Endodermal cell (in vitro differentiated cells): ENCODE measurements at regions not wholly inside any gene's neighbourhood (a gene's known extent, or its start where the extent isn't known, plus 50 kb on each side); places are given as distances from the start of the nearest gene placed in this dataset.
"Not testable (repeated sequence)": the region's sequence is repeated elsewhere in the genome, so short reads cannot be mapped to it uniquely, and the experiment has no call there.

Experiments
- DNase-seq: peaks from one replicate; pipeline ENCODE4 v3.0.0-alpha.2; 2017
- H3K27ac ChIP-seq: 2 replicates; pipeline ENCODE4 v1.5.1; 2013; ENCODE audit warnings: mild to moderate bottlenecking, low read depth, low read length, moderate library complexity
- H3K27me3 ChIP-seq: 2 replicates; pipeline ENCODE4 v1.6.1; 2013; ENCODE audit warnings: mild to moderate bottlenecking, low read length, moderate library complexity; ENCODE audit not compliant: insufficient read depth, control insufficient read depth, poor library complexity, severe bottlenecking
- H3K36me3 ChIP-seq: 2 replicates; pipeline ENCODE4 v1.7.0; 2013; ENCODE audit warnings: mild to moderate bottlenecking, low read length, moderate library complexity; ENCODE audit not compliant: control insufficient read depth, insufficient read depth
- H3K4me1 ChIP-seq: one replicate; pipeline ENCODE4 v1.7.0; 2013; ENCODE audit warnings: low read length; ENCODE audit not compliant: control insufficient read depth, insufficient read depth
- H3K4me3 ChIP-seq: 2 replicates; pipeline ENCODE4 v1.5.1; 2013; ENCODE audit warnings: mild to moderate bottlenecking, low read length, moderate library complexity
- H3K9ac ChIP-seq: 2 replicates; pipeline ENCODE4 v1.6.1; 2013; ENCODE audit warnings: mild to moderate bottlenecking, low read length, moderate library complexity; ENCODE audit not compliant: poor library complexity, severe bottlenecking; ENCODE audit errors: extremely low read depth
- H3K9me3 ChIP-seq: 2 replicates; pipeline ENCODE4 v1.6.1; 2013; ENCODE audit warnings: mild to moderate bottlenecking, low read length, moderate library complexity; ENCODE audit not compliant: control insufficient read depth
- H3K27ac Mint-ChIP-seq: 2 replicates; pipeline ENCODE4 v1.8.0; 2020; ENCODE audit warnings: mixed read lengths
- H3K27me3 Mint-ChIP-seq: 2 replicates; pipeline ENCODE4 v1.8.0; 2021; ENCODE audit warnings: mild to moderate bottlenecking, mixed read lengths; ENCODE audit not compliant: insufficient read depth
- H3K36me3 Mint-ChIP-seq: 2 replicates; pipeline ENCODE4 v1.8.0; 2020; ENCODE audit warnings: low read depth, mixed read lengths
- H3K4me1 Mint-ChIP-seq: 2 replicates; pipeline ENCODE4 v1.8.0; 2020; ENCODE audit warnings: mixed read lengths
- H3K4me3 Mint-ChIP-seq: 2 replicates; pipeline ENCODE4 v1.8.0; 2020; ENCODE audit warnings: mild to moderate bottlenecking, moderate library complexity, mixed read lengths
- H3K9me3 Mint-ChIP-seq: 2 replicates; pipeline ENCODE4 v1.8.0; 2020; ENCODE audit warnings: mild to moderate bottlenecking, mixed read lengths
- CTCF ChIP-seq: fragments of 200-600 bp; sonication (generic); conservative IDR thresholded peaks from 2 replicates; pipeline ENCODE4 v1.5.0; 2021; ENCODE audit warnings: antibody characterized with exemption, mild to moderate bottlenecking
- WGBS, 2 experiments: methylation state at CpG; one replicate each; pipeline versions ENCODE4 v1.1.5 to v1.1.7; 2013; ENCODE audit warnings: missing lambda C conversion rate in 2 of 2, mixed read lengths in 1 of 2; ENCODE audit not compliant: insufficient coverage in 1 of 2, insufficient read length in 1 of 2; 5-methylcytosine and 5-hydroxymethylcytosine counted together

GRCh38 chr3:135597855-135598254, 367.7 kb upstream of the PPP2R3A start:
- no peaks in the 10 kb centered on the region for H3K36me3 ChIP-seq
- no peak overlapping the region for H3K4me3 ChIP-seq
- WGBS, 2 experiments, result 91 to 100% methylated on average over 2 of the region's 2 CpGs
- no peaks in the 10 kb centered on the region for H3K4me1 Mint-ChIP-seq
- no peak overlapping the region for H3K27ac Mint-ChIP-seq
- H3K27me3 Mint-ChIP-seq, result no peaks in the 10 kb centered on the region
- H3K27me3 ChIP-seq, result no peaks in the 10 kb centered on the region
- TF ChIP-seq CTCF, result no peak
- no peaks in the 10 kb centered on the region for H3K4me1 ChIP-seq
- no peak overlapping the region for H3K4me3 Mint-ChIP-seq
- no peak for DNase-seq
- H3K9me3 ChIP-seq, result no peaks in the 10 kb centered on the region
- peaks cover 4% of the 10 kb centered on the region for H3K9me3 Mint-ChIP-seq
- H3K27ac ChIP-seq, result no peak overlapping the region
- no peaks in the 10 kb centered on the region for H3K36me3 Mint-ChIP-seq
- no peak overlapping the region for H3K9ac ChIP-seq

GRCh38 chr3:135598597-135598996, 366.9 kb upstream of the PPP2R3A start:
- Histone ChIP-seq H3K4me1 (no peaks in the 10 kb centered on the region), H3K4me3 (no peak overlapping the region), H3K9me3 (no peaks in the 10 kb centered on the region), H3K9ac (no peak overlapping the region), H3K27me3 (no peaks in the 10 kb centered on the region), H3K36me3 (no peaks in the 10 kb centered on the region), H3K27ac (no peak overlapping the region)
- TF ChIP-seq CTCF, result no peak
- no peaks in the 10 kb centered on the region for H3K27me3 Mint-ChIP-seq
- H3K36me3 Mint-ChIP-seq, result no peaks in the 10 kb centered on the region
- no peak overlapping the region for H3K27ac Mint-ChIP-seq
- no peak overlapping the region for H3K4me3 Mint-ChIP-seq
- H3K4me1 Mint-ChIP-seq, result no peaks in the 10 kb centered on the region
- peaks cover 2% of the 10 kb centered on the region for H3K9me3 Mint-ChIP-seq
- WGBS, 2 experiments, result 72 to 90% methylated on average over 1 to 2 of the region's 2 CpGs
- DNase-seq, result no peak

- not testable (repeated sequence) for H3K4me1 Mint-ChIP-seq
Observed at GRCh38 chr3:135604512-135604911, 361.0 kb upstream of the PPP2R3A start.

DNA sequence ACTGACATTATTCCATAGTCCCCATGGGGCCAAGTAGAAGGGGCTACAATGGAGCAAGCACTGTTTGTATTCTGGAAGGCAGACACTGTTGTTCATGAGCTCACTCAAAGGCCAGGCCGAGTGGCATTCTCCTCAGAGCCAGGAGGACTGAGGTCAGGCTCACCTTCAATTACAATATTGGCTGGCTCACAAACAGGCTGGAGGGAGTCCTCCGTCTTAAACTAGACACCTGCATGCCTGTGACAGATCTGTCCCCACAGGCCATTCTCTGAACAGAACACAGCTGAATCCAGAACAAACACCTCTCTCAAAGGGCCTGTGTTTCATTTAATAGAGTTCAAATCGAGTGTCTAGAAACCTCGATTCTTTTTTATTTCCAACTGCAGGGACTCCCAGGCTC, 347.4 kb upstream of the PPP2R3A start:
- H3K27me3 Mint-ChIP-seq, result peaks cover 1% of the 10 kb centered on the region
- Histone ChIP-seq H3K9me3 (no peaks in the 10 kb centered on the region), H3K9ac (no peak overlapping the region), H3K4me3 (no peak overlapping the region), H3K4me1 (peaks cover 7% of the 10 kb centered on the region), H3K27ac (no peak overlapping the region), H3K27me3 (no peaks in the 10 kb centered on the region), H3K36me3 (no peaks in the 10 kb centered on the region)
- peaks cover 10% of the 10 kb centered on the region for H3K9me3 Mint-ChIP-seq
- WGBS, 2 experiments, result 92 to 100% methylated on average over 2 to 4 of the region's 4 CpGs
- H3K4me3 Mint-ChIP-seq, result no peak overlapping the region
- H3K4me1 Mint-ChIP-seq, result peaks cover 6% of the 10 kb centered on the region
- DNase-seq, result no peak
- H3K36me3 Mint-ChIP-seq, result no peaks in the 10 kb centered on the region
- H3K27ac Mint-ChIP-seq, result no peak overlapping the region
- no peak for TF ChIP-seq CTCF

More at GRCh38 chr3:135604512-135604911, 361.0 kb upstream of the PPP2R3A start:
- H3K4me1 ChIP-seq, H3K9me3 ChIP-seq, H3K36me3 ChIP-seq, H3K4me3 ChIP-seq, DNase-seq, H3K4me3 Mint-ChIP-seq, H3K27me3 Mint-ChIP-seq, H3K36me3 Mint-ChIP-seq, H3K27me3 ChIP-seq, H3K9ac ChIP-seq, H3K27ac Mint-ChIP-seq, H3K27ac ChIP-seq: not testable (repeated sequence)
- WGBS, 2 experiments, result 90 to 96% methylated on average over 4 to 10 of the region's 10 CpGs
- H3K9me3 Mint-ChIP-seq, result peaks cover 30% of the 10 kb centered on the region
